ENCODE measurements at regions not wholly inside any gene's neighbourhood (a gene's known extent, or its start where the extent isn't known, plus 50 kb on each side); places are given as distances from the start of the nearest gene placed in this dataset.

DNA sequence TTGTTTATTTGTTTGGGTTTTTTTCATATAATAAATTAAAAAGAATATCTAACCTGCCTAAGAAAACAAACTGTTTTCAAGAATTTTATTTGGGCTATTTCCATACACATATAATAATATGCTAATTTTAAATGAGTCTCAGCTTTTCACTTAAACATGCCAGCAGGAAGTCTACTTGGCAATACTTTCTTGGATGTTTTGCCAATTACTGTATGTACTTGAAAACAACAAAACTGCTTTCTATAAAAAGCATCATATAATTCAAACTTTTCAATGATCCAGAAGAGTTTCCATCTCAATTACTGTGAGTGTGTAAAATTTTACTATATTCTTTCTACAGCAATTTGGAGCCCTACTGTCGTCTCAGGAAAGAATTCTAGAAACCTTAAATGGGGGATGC, 961.2 kb downstream of the PCDH17 start:
- H3K27me3 Mint-ChIP-seq (ENCODE audit: low read depth), result no peaks in the 10 kb centered on the region
- H3K4me1 Mint-ChIP-seq (ENCODE audit: low read depth), result no peaks in the 10 kb centered on the region
- H3K9me3 Mint-ChIP-seq (ENCODE audit: low read depth), result peaks cover 3% of the 10 kb centered on the region
- no peaks in the 10 kb centered on the region for H3K36me3 Mint-ChIP-seq (ENCODE audit: low read depth)
- no peak overlapping the region for H3K27ac Mint-ChIP-seq (ENCODE audit: unreplicated experiment)
- TF ChIP-seq, protein P1, sequence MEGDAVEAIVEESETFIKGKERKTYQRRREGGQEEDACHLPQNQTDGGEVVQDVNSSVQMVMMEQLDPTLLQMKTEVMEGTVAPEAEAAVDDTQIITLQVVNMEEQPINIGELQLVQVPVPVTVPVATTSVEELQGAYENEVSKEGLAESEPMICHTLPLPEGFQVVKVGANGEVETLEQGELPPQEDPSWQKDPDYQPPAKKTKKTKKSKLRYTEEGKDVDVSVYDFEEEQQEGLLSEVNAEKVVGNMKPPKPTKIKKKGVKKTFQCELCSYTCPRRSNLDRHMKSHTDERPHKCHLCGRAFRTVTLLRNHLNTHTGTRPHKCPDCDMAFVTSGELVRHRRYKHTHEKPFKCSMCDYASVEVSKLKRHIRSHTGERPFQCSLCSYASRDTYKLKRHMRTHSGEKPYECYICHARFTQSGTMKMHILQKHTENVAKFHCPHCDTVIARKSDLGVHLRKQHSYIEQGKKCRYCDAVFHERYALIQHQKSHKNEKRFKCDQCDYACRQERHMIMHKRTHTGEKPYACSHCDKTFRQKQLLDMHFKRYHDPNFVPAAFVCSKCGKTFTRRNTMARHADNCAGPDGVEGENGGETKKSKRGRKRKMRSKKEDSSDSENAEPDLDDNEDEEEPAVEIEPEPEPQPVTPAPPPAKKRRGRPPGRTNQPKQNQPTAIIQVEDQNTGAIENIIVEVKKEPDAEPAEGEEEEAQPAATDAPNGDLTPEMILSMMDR (IDR thresholded peaks at IDR 0.05), result no peak
- H3K4me3 Mint-ChIP-seq (ENCODE audit: unreplicated experiment), result no peak overlapping the region
- no peak for DNase-seq (ENCODE audit: low spot score)

DNA sequence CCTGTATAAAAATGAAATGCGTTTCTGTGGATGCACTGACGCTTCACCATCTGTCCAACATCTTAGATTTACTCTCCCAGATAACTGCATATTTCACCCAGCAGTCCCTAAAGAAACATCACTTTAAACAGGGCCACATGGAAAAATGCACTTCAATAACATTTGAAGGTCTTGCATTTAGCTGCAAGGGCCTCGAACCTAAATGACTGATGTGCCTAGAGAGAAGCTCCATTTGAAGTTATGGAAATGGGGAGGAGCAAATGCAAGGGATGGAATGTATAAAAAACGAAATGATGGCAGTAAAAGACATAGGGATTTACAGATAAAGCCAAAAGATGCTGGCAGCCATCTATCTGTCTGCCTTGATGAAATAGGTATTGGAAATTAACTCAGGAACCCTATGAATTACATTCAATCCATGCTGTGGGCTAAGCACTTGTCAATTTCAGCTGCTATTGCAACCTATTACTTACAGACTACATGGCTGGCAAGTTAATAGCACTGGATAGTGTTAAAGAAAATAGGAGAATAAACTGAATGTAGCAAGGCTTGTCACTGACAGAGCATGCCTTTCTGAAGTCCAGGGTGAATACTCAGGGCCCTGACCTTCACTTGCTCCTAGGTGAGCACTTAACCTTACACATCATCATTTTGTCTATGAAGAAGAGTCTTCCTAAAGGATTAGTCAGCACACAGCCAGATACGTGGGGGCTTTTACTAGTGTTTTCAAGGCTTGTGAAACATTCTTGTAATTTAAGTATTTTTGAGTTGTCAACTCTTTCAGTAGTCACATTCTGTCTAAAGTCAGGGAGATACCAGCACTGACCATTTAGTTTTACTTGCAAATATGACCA, 963.4 kb downstream of the PCDH17 start:
- no peak for DNase-seq (ENCODE audit: low spot score)
- Mint-ChIP-seq H3K36me3 (ENCODE audit: low read depth) (no peaks in the 10 kb centered on the region), H3K27ac (ENCODE audit: unreplicated experiment) (no peak overlapping the region), H3K4me3 (ENCODE audit: unreplicated experiment) (no peak overlapping the region), H3K9me3 (ENCODE audit: low read depth) (peaks cover 3% of the 10 kb centered on the region), H3K27me3 (ENCODE audit: low read depth) (no peaks in the 10 kb centered on the region), H3K4me1 (ENCODE audit: low read depth) (no peaks in the 10 kb centered on the region)
- TF ChIP-seq, protein P1 (IDR thresholded peaks at IDR 0.05), result no peak

DNA sequence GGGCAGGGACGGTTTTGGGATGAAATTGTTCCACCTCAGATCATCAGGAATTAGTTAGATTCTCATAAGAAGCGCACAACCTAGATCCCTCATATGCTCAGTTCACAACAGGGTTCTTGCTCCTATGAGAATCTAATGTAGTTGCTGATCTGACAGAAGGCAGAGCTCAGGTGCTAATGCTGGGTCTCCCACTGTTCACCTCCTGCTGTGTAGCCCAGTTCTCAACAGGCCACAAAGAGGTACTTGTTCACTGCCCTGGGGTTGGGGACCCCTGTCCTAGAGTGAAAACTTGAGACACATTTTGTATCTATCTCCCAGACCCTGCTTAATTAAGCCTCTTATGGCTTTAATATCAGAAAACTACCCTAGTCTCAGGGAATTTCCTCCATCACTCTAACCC, 966.0 kb downstream of the PCDH17 start:
- H3K9me3 Mint-ChIP-seq (ENCODE audit: low read depth), result peaks cover 3% of the 10 kb centered on the region

DNA sequence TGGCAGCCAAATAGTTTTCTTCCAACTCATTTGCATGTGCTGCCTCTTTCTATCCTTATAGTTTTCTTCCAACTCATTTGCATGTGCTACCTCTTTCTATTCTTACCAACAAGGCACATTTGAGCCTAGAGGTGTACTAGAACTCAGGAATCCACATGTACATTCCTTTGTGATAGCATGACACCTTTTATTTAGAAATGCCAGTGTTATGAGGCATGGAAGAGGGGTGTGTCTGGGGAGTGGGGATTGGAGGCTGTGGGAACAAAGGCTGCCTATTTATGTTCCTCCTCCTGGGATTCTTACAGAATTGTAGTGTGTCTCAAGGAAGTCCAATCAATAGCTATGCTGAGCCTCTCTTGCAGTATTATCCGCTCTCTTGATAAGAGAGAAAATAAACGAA, 966.7 kb downstream of the PCDH17 start:
- TF ChIP-seq, protein P1 (IDR thresholded peaks at IDR 0.05), result no peak
- no peaks in the 10 kb centered on the region for H3K36me3 Mint-ChIP-seq (ENCODE audit: low read depth)
- H3K27ac Mint-ChIP-seq (ENCODE audit: unreplicated experiment), result no peak overlapping the region
- H3K4me3 Mint-ChIP-seq (ENCODE audit: unreplicated experiment), result no peak overlapping the region
- DNase-seq (ENCODE audit: low spot score), result no peak
- H3K4me1 Mint-ChIP-seq (ENCODE audit: low read depth), result no peaks in the 10 kb centered on the region
- no peaks in the 10 kb centered on the region for H3K27me3 Mint-ChIP-seq (ENCODE audit: low read depth)
- peaks cover under 1% of the 10 kb centered on the region for H3K9me3 Mint-ChIP-seq (ENCODE audit: low read depth)

More for the DNA sequence above, 966.0 kb downstream of the PCDH17 start:
- Mint-ChIP-seq H3K36me3 (ENCODE audit: low read depth) (no peaks in the 10 kb centered on the region), H3K4me3 (ENCODE audit: unreplicated experiment) (no peak overlapping the region), H3K27me3 (ENCODE audit: low read depth) (no peaks in the 10 kb centered on the region), H3K27ac (ENCODE audit: unreplicated experiment) (no peak overlapping the region), H3K4me1 (ENCODE audit: low read depth) (no peaks in the 10 kb centered on the region)
- TF ChIP-seq, protein P1 (IDR thresholded peaks at IDR 0.05), result no peak
- no peak for DNase-seq (ENCODE audit: low spot score)

DNA sequence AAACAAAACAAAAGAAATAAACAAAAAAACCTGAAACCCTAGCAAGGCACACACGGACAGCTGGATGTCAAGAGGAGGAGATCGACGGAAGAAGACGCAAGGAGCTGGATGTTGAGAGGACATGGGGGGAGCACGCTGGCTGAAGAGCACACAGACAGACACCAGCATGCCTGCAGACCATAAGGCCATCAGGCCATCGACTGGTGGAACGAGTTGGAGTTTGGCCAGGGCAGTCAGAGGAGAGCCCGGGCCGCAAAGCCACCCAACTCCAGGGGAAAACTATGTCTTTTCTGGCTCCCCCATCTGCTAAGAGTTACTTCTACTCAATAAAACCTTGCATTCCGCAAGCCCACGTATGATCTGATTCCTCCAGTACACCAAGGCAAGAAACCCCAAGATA, 979.6 kb downstream of the PCDH17 start:
- Mint-ChIP-seq H3K9me3 (ENCODE audit: low read depth) (peaks cover 7% of the 10 kb centered on the region), H3K4me1 (ENCODE audit: low read depth) (no peaks in the 10 kb centered on the region), H3K27ac (ENCODE audit: unreplicated experiment) (no peak overlapping the region), H3K36me3 (ENCODE audit: low read depth) (no peaks in the 10 kb centered on the region), H3K4me3 (ENCODE audit: unreplicated experiment) (no peak overlapping the region), H3K27me3 (ENCODE audit: low read depth) (no peaks in the 10 kb centered on the region)
- DNase-seq (ENCODE audit: low spot score), result no peak
- TF ChIP-seq, protein P1 (IDR thresholded peaks at IDR 0.05), result no peak
